Stomach smooth muscle (tissue), 2 donors: ENCODE measurements at regions not wholly inside any gene's neighbourhood (a gene's known extent, or its start where the extent isn't known, plus 50 kb on each side); places are given as distances from the start of the nearest gene placed in this dataset.

Experiments used
- H3K27ac ChIP-seq: one replicate; pipeline ENCODE4 v1.7.0; 2013; ENCODE audit warnings: mild to moderate bottlenecking, low read length, inconsistent platforms
- H3K27me3 ChIP-seq, 2 donors: one replicate each; pipeline ENCODE4 v1.7.0; 2013; ENCODE audit warnings: low read length in 2 of 2; ENCODE audit not compliant: insufficient read depth in 2 of 2, control insufficient read depth in 1 of 2
- H3K36me3 ChIP-seq, 2 donors: one replicate each; pipeline ENCODE4 v1.7.0; 2013; ENCODE audit warnings: low read length in 2 of 2; ENCODE audit not compliant: control insufficient read depth in 2 of 2, insufficient read depth in 2 of 2
- H3K4me1 ChIP-seq: one replicate; pipeline ENCODE4 v1.7.0; 2013; ENCODE audit warnings: low read length; ENCODE audit not compliant: control insufficient read depth, insufficient read depth
- H3K4me3 ChIP-seq, 2 donors: one replicate each; pipeline ENCODE4 v1.7.0; 2013; ENCODE audit warnings: low read length in 2 of 2
- H3K9ac ChIP-seq, 2 donors: one replicate each; pipeline ENCODE4 v1.7.0; 2013; ENCODE audit warnings: low read length in 2 of 2, mild to moderate bottlenecking in 1 of 2
- H3K9me3 ChIP-seq, 2 donors: one replicate each; pipeline ENCODE4 v1.7.0; 2013; ENCODE audit warnings: low read length in 2 of 2; ENCODE audit not compliant: control insufficient read depth in 2 of 2
- donor health status: healthy.
- donor health status: Pancreatic carcinoma.

DNA sequence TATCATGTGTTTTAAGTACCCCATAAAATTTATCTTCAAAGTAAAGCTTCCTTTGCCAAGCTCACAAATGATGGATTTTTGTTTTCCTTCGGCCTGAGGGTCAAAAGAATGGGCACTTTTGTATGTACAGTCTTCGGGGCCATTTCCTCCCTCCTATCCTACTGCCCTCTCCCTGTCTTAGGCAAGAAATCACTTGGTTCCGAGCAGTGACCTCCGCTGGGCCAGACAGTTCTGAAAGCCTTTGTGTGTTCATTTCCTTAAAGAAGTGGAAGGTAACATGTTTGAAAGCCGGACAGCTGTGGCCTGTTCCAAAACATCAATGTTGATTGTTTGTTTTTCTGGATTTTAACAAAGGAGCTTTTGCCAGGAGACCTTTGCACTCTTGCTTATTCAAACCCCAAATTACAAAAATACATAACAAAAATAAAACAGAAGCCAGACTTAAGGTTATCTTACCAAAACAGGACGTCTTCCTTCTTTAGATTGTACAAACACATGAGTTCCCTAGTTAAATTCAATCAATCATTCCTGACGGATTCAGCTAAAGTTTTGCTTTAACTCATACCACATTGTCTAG lies 110.6 kb upstream of the LIMCH1 start:
- no peak overlapping the region for H3K27ac ChIP-seq
- no peak overlapping the region for H3K9ac ChIP-seq

DNA sequence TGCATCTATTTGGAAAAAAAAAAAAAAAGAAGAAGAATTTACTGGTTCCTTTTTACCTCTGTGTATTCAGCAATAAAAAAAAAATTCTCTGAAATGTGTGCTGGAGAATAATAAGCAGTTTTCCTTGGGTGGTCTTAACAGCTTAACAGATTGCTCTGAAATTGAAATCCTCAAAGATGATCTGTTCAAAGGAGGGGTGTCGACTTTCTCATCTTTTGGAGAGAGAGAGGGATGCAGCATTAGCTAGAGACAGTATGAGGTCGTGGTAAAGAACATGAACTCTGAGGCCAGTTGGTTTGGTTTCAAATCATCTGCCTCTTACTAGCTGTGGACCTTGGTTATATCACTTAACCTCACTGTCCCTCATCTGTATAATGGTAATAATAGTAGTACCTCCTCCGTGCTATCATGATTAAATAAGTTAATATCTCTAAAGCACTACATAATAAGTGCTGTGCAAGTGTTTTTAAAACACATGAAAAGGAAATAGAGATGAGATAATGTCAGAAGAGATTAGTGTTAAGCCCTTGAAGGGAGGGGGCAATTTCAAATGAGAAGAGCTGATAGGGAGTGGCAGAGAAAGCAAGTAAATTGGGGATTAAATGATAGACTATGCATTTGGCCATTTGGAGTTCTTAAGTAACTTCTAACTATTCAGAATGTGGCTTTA lies 109.9 kb upstream of the LIMCH1 start:
- peaks cover 0 to 4% of the 10 kb centered on the region in 2 donors for H3K9me3 ChIP-seq
- no peak overlapping the region for H3K4me3 ChIP-seq
- H3K4me1 ChIP-seq, result peaks cover 12% of the 10 kb centered on the region
- no peaks in the 10 kb centered on the region for H3K27me3 ChIP-seq
- no peak overlapping the region for H3K27ac ChIP-seq
- no peaks in the 10 kb centered on the region for H3K36me3 ChIP-seq
- no peak overlapping the region for H3K9ac ChIP-seq

More for the DNA sequence above, 110.6 kb upstream of the LIMCH1 start:
- H3K27me3 ChIP-seq, result no peaks in the 10 kb centered on the region
- H3K36me3 ChIP-seq, result no peaks in the 10 kb centered on the region
- H3K4me1 ChIP-seq, result peaks cover 12% of the 10 kb centered on the region
- H3K4me3 ChIP-seq, result no peak overlapping the region
- peaks cover 0 to 4% of the 10 kb centered on the region in 2 donors for H3K9me3 ChIP-seq

DNA sequence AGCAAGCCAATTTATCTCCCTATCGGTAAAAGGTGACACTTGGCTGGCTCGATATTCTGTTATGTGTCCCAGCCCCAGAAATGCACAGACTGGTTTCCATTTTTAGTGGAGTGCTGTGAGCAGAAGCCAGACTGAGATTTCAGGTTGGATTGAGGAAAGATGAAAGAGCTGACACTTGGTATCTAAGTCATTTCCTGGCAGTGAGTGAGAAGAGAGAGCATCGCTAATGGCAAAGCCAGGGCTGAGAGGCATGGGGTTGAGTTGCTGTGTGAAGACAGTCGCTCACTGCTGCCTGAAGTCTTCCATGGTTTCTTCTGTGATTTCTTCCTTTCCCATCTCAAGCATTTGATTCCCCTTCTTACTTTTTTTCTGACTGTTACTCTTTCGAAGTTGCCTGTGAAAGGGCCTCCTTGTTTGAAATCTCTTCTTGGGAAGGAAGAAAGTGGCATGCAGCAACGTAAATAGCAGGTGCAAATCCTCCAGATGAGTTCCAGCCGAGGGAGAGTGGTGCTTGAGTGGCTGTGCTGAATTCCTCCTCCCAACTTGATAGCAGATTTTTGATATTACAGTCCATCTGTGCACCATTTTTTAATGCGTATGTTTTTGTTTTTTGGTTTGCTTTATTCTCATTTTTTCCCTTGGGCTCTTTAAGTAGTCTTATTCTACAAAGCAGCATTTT lies 109.2 kb upstream of the LIMCH1 start:
- Histone ChIP-seq H3K4me3 (no peak overlapping the region), H3K27me3 (no peaks in the 10 kb centered on the region), H3K27ac (no peak overlapping the region), H3K4me1 (peaks cover 12% of the 10 kb centered on the region), H3K36me3 (no peaks in the 10 kb centered on the region), H3K9ac (no peak overlapping the region), H3K9me3 (peaks cover 0 to 4% of the 10 kb centered on the region in 2 donors)

DNA sequence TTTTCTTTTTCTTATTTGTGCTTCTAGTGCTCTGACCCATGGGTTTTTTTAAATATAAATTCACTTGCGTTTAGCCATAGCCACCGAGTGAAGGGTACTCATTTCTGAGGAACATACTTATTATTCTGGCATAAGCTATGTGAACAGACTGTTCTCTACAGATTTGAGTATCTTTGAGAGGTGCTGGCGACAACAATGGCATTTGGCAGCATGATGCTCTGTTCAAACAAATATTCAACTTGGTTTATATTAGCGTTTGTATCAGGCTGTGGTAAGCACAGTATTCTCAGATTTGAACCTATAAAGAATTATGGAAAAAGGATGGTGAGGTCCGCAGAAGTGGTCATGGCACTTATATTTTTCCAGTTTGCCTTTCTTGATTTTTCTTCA lies 108.7 kb upstream of the LIMCH1 start:
- peaks cover 12% of the 10 kb centered on the region for H3K4me1 ChIP-seq
- no peak overlapping the region for H3K27ac ChIP-seq
- no peak overlapping the region for H3K4me3 ChIP-seq
- H3K9me3 ChIP-seq, result peaks cover 0 to 4% of the 10 kb centered on the region in 2 donors
- H3K36me3 ChIP-seq, result no peaks in the 10 kb centered on the region
- H3K9ac ChIP-seq, result no peak overlapping the region
- H3K27me3 ChIP-seq, result no peaks in the 10 kb centered on the region

DNA sequence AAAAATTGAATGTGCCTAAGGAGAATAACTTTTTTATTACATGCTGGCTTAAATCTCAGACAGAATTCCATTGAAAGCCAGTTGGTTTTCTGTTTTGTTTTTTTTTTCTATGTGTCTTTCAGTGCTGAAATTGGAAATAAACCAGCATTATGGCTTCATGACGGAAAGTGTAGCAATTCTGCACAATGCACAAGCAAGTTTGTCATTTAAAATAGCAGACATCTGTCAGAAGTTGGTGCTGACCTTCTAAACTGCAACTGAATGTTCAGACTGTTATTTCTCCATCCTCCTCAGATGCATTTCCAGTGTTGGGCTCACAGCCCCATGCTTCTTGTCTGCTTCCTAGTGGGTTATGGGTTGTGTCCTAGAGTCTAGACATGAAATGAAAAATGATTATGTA lies 107.2 kb upstream of the LIMCH1 start:
- Histone ChIP-seq H3K4me3 (no peak overlapping the region), H3K36me3 (no peaks in the 10 kb centered on the region), H3K27ac (no peak overlapping the region), H3K9me3 (peaks cover 0 to 4% of the 10 kb centered on the region in 2 donors), H3K4me1 (peaks cover 12% of the 10 kb centered on the region), H3K9ac (no peak overlapping the region), H3K27me3 (no peaks in the 10 kb centered on the region)

DNA sequence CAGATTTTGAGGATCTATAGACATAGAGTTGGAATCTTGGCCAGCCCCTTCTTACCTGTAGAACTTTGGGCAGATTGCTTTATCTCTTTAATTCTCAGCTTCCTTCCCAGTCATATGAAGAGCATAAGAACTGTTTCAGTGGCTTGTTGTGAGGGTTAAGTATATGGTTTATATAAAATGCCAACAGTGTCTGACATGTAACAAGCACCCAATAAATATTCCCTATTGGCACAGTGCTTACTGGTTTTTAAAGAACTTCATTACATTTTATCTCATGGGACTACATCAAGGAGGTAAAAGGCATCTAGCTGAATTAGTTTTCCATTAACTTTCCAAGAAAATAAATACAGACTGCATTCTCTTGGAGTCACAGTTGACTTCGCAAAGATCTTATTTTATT lies 106.7 kb upstream of the LIMCH1 start:
- H3K4me1 ChIP-seq, result peaks cover 11% of the 10 kb centered on the region
- peaks cover 0 to 4% of the 10 kb centered on the region in 2 donors for H3K9me3 ChIP-seq
- H3K27me3 ChIP-seq, result no peaks in the 10 kb centered on the region
- H3K4me3 ChIP-seq, result no peak overlapping the region
- no peaks in the 10 kb centered on the region for H3K36me3 ChIP-seq
- H3K27ac ChIP-seq, result no peak overlapping the region
- H3K9ac ChIP-seq, result no peak overlapping the region

DNA sequence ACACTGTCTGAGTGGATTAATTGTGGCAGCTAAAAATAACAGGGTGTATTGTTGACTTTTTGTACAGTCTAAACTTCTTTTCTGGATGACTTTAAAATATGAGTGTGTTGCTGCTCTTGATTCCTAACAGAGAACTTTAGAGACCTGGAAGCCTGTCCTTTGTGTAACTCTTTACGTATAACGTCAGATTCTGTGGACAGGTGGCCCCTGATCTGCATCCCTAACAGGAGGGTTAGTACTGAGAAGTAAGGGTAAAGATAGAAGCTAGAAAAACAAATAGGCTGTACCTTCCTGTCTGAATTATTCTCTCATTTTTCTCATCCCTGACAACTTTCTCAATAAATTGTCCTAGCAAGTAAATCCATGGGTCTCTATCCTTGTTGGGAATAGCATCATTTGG lies 105.7 kb upstream of the LIMCH1 start:
- H3K4me1 ChIP-seq, result peaks cover 5% of the 10 kb centered on the region
- H3K9me3 ChIP-seq, result peaks cover 0 to 4% of the 10 kb centered on the region in 2 donors
- H3K4me3 ChIP-seq, result no peak overlapping the region
- H3K36me3 ChIP-seq, result no peaks in the 10 kb centered on the region
- no peaks in the 10 kb centered on the region for H3K27me3 ChIP-seq
- H3K9ac ChIP-seq, result no peak overlapping the region
- H3K27ac ChIP-seq, result no peak overlapping the region

DNA sequence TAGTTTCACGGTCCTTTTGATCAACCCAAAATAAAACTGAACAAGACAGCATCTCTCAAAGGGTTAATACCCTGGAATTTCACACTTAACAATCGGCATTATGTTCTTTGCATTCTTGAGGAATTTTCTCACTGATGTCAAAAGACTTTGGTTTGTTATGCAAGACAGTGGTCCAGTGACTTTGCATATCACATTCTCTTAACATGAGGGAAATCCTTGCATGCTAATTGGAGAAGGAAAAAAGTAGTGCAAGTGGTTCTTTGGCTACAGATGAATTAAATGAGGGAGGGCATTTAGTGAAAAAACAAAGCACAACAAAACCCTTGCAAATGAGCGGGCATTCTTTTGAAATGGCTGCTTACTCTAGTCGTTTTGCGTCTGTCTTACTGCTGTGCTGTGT lies 105.1 kb upstream of the LIMCH1 start:
- Histone ChIP-seq H3K4me1 (no peaks in the 10 kb centered on the region), H3K27ac (no peak overlapping the region), H3K9ac (no peak overlapping the region), H3K9me3 (peaks cover 0 to 4% of the 10 kb centered on the region in 2 donors), H3K4me3 (no peak overlapping the region), H3K36me3 (no peaks in the 10 kb centered on the region), H3K27me3 (no peaks in the 10 kb centered on the region)

DNA sequence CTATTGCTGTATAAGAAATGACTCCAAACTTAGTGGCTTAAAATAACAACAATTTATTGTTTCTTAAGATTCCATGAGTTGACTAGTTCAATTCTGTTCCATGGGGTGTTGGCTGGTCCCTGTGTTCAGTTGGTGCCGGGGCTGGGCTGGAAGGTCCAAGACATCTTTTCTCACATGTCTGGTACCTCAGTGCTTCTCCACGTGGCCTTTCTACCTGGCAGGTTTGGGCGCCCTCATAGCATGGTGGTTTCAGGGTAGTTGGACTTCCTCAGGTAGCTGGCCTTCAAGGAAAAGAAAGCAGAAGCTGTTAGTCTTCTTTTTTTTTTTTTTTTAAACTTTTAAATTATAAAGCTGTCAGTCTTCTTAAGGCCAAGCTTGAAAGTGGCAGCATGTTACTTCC lies 104.6 kb upstream of the LIMCH1 start:
- no peak overlapping the region for H3K9ac ChIP-seq
- peaks cover 0 to 4% of the 10 kb centered on the region in 2 donors for H3K9me3 ChIP-seq
- H3K27ac ChIP-seq, result no peak overlapping the region
- no peak overlapping the region for H3K4me3 ChIP-seq
- H3K27me3 ChIP-seq, result no peaks in the 10 kb centered on the region
- no peaks in the 10 kb centered on the region for H3K36me3 ChIP-seq
- no peaks in the 10 kb centered on the region for H3K4me1 ChIP-seq

DNA sequence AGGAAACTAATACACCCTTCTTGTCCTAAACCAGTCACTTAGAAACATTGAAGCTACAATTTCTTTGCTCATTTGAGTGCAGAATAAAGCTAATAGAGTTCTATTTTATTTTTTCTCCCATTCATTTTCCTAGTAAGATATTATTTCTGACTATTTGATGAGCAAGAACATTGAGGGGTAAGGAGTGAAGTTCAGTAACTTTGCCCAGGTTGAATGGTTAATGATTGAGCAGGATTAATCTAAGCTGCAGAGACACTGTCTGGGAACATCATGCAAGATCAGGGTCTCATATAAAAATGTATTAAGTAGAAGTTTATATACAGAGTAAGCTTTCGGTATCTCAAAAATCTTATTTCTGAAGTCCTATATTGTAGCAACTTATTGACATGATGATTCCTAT lies 102.4 kb upstream of the LIMCH1 start:
- Histone ChIP-seq H3K4me3 (no peak overlapping the region), H3K4me1 (peaks cover 2% of the 10 kb centered on the region), H3K27me3 (no peaks in the 10 kb centered on the region), H3K27ac (no peak overlapping the region), H3K36me3 (no peaks in the 10 kb centered on the region), H3K9me3 (no peaks in the 10 kb centered on the region), H3K9ac (no peak overlapping the region)

DNA sequence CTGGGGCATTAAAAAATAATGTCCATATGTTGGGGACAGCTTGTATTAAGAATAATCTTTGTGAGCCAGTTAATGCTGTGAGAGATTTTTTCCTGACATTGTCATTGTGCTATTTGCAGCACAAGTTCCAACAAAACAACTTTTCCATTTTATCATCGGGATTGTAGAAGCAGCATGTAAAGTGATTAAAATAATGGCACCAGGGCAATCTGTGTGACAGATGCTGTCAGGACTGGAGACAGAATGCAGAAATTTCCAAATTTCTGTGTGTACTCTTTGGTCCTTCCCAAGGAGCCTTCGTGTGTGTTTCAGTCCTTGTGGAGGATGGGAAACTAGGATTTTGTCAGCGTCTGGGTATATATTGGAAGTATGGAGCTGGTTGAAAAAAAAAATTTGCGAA lies 101.5 kb upstream of the LIMCH1 start:
- Histone ChIP-seq H3K9ac (no peak overlapping the region), H3K9me3 (no peaks in the 10 kb centered on the region), H3K27ac (no peak overlapping the region), H3K27me3 (no peaks in the 10 kb centered on the region), H3K36me3 (no peaks in the 10 kb centered on the region), H3K4me3 (no peak overlapping the region), H3K4me1 (peaks cover 2% of the 10 kb centered on the region)
